A549 (cell line): ENCODE measurements at regions not wholly inside any gene's neighbourhood (a gene's known extent, or its start where the extent isn't known, plus 50 kb on each side); places are given as distances from the start of the nearest gene placed in this dataset.

Experiments
- ATAC-seq, 2 experiments: fragments of 200-7000 bp in 1 of 2; fragments of >200 bp in 1 of 2; cut with Nextera tagmentation in 1 of 2; cut with Tn5 transposase in 1 of 2; 3 replicates each; pipeline versions ENCODE4 v1.8.0 to v1.9.1; 2018 to 2020; ENCODE audit warnings: mild to moderate bottlenecking in 1 of 2, moderate library complexity in 1 of 2
- CTCF ChIA-PET: fragments of 300-600 bp; sonication (Branson Sonifier 250); formaldehyde crosslinking; extraction: SDS; loops from one replicate; lab custom pipeline; 2021; ENCODE audit warnings: antibody characterized with exemption, inconsistent platforms; lab: Yijun Ruan, JAX
- POLR2A ChIA-PET: fragments of 350-600 bp; formaldehyde crosslinking; extraction: SDS; loops from one replicate; lab custom pipeline; 2021; ENCODE audit warnings: antibody characterized with exemption, inconsistent platforms; lab: Yijun Ruan, JAX
- DNase-seq, 2 experiments: peaks; one replicate each; pipeline versions ENCODE4 v3.0.0 to v3.0.0-alpha.2; 2011 to 2016; ENCODE audit warnings: low read depth in 1 of 2, low spot score in 1 of 2
- FAIRE-seq: peaks from 2 replicates; lab custom pipeline; 2011; peaks lifted over from hg19 to GRCh38; lab: Jason Lieb, UNC
- H3K27ac ChIP-seq, 2 experiments: fragments of >200 bp; sonication (Bioruptor Twin); formaldehyde crosslinking; 3 replicates each; pipeline ENCODE4 v1.5.1; 2016 to 2017
- H3K4me1 ChIP-seq: fragments of >200 bp; sonication (Bioruptor Twin); formaldehyde crosslinking; 3 replicates; pipeline ENCODE4 v1.6.1; 2016
- H3K4me2 ChIP-seq: fragments of >200 bp; sonication (Bioruptor Twin); formaldehyde crosslinking; 3 replicates; pipeline ENCODE4 v1.6.1; 2016
- H3K4me3 ChIP-seq: fragments of >200 bp; sonication (Bioruptor Twin); formaldehyde crosslinking; 3 replicates; pipeline ENCODE4 v1.5.1; 2016
- H3K9me3 ChIP-seq: fragments of >200 bp; sonication (Bioruptor Twin); formaldehyde crosslinking; 3 replicates; pipeline ENCODE4 v1.6.1; 2016
- CEBPB ChIP-seq, 2 experiments: fragments of >200 bp in 1 of 2; sonication (Bioruptor Twin) in 1 of 2; formaldehyde crosslinking in 1 of 2; IDR thresholded peaks; 2 replicates each; pipeline ENCODE4 v1.6.1; 2012 to 2016
- E2F6 ChIP-seq: IDR thresholded peaks from 2 replicates; pipeline ENCODE4 v1.6.1; 2012; ENCODE audit warnings: low read depth, borderline replicate concordance
- EP300 ChIP-seq, 2 experiments: fragments of >200 bp; sonication (Bioruptor Twin); formaldehyde crosslinking; IDR thresholded peaks; 2 replicates in 1 of 2; 3 replicates in 1 of 2; pipeline ENCODE4 v1.6.1; 2016 to 2017
- FOSB ChIP-seq: fragments of 250-450 bp; sonication (Bioruptor Pico); IDR thresholded peaks from 2 replicates; pipeline ENCODE4 v1.5.0; 2020; ENCODE audit warnings: mild to moderate bottlenecking, moderate library complexity
- FOSL2 ChIP-seq, 2 experiments: fragments of 450-650 bp in 1 of 2; fragments of >200 bp in 1 of 2; sonication (Bioruptor Twin) in 1 of 2; formaldehyde crosslinking; IDR thresholded peaks; 2 replicates each; pipeline versions ENCODE4 v1.5.0 to v1.6.1; 2016 to 2020; ENCODE audit warnings: mild to moderate bottlenecking in 1 of 2, moderate library complexity in 1 of 2
- HDAC2 ChIP-seq: fragments of 200-600 bp; sonication (generic); IDR thresholded peaks from 2 replicates; pipeline ENCODE4 v1.6.1; 2016
- JUNB ChIP-seq: fragments of >200 bp; sonication (Bioruptor Twin); formaldehyde crosslinking; IDR thresholded peaks from 2 replicates; pipeline ENCODE4 v1.6.1; 2016
- KDM1A ChIP-seq: fragments of 200-600 bp; sonication (generic); IDR thresholded peaks from 2 replicates; pipeline ENCODE4 v1.6.1; 2016; ENCODE audit warnings: low read depth, mild to moderate bottlenecking
- MAX ChIP-seq: IDR thresholded peaks from 2 replicates; pipeline ENCODE4 v1.6.1; 2012
- MYC ChIP-seq: IDR thresholded peaks from 2 replicates; pipeline ENCODE4 v1.6.1; 2012; ENCODE audit warnings: mild to moderate bottlenecking, inconsistent platforms, low read length, improper control_type of control experiment, borderline replicate concordance
- NFE2L2 ChIP-seq: fragments of 150-350 bp; conservative IDR thresholded peaks from 2 replicates; pipeline ENCODE4 v1.6.1; 2014; ENCODE audit warnings: low read length
- NR3C1 ChIP-seq: fragments of >200 bp; sonication (Bioruptor Twin); formaldehyde crosslinking; IDR thresholded peaks from 3 replicates; pipeline ENCODE4 v1.6.1; 2017
- POLR2AphosphoS2 ChIP-seq: conservative IDR thresholded peaks from 2 replicates; pipeline ENCODE4 v1.6.1; 2012; ENCODE audit warnings: low read length, improper control_type of control experiment, inconsistent platforms
- RAD21 ChIP-seq, 2 experiments: fragments of >200 bp in 1 of 2; sonication (Bioruptor Twin) in 1 of 2; formaldehyde crosslinking in 1 of 2; IDR thresholded peaks in 1 of 2; conservative IDR thresholded peaks in 1 of 2; 2 replicates in 1 of 2; 3 replicates in 1 of 2; pipeline ENCODE4 v1.6.1; 2012 to 2018; ENCODE audit warnings: inconsistent platforms in 1 of 2
- REST ChIP-seq: fragments of 200-600 bp; sonication (generic); IDR thresholded peaks from 2 replicates; pipeline ENCODE4 v1.6.1; 2016; ENCODE audit warnings: antibody characterized with exemption, mild to moderate bottlenecking, moderate library complexity
- RFX5 ChIP-seq: fragments of 450-650 bp; IDR thresholded peaks from 2 replicates; pipeline ENCODE4 v1.7.1; 2014; ENCODE audit warnings: antibody characterized with exemption, mild to moderate bottlenecking, moderate library complexity
- RNF2 ChIP-seq: fragments of 200-600 bp; sonication (generic); IDR thresholded peaks from 2 replicates; pipeline ENCODE4 v1.6.1; 2016; ENCODE audit warnings: low read depth, mild to moderate bottlenecking, antibody characterized with exemption, moderate library complexity, borderline replicate concordance
- SREBF2 ChIP-seq: fragments of 450-650 bp; IDR thresholded peaks from 2 replicates; pipeline ENCODE4 v1.6.1; 2014; ENCODE audit warnings: mild to moderate bottlenecking, moderate library complexity
- TFCP2L1 ChIP-seq: fragments of 250-450 bp; sonication (Bioruptor Pico); IDR thresholded peaks from 2 replicates; pipeline ENCODE4 v1.5.0; 2021; ENCODE audit warnings: mild to moderate bottlenecking
- ZFP36 ChIP-seq: fragments of 450-650 bp; IDR thresholded peaks from 2 replicates; pipeline ENCODE4 v1.6.1; 2014; ENCODE audit warnings: borderline replicate concordance; ENCODE audit not compliant: partially characterized antibody
- ZSCAN20 ChIP-seq: fragments of 250-450 bp; sonication (Bioruptor Pico); IDR thresholded peaks from 2 replicates; pipeline ENCODE4 v1.8.0; 2022; ENCODE audit warnings: mild to moderate bottlenecking, moderate library complexity
- WGBS: methylation state at CpG from one replicate; pipeline ENCODE4 v1.1.6; 2017; ENCODE audit errors: missing lambda C conversion rate; 5-methylcytosine and 5-hydroxymethylcytosine counted together
- TF ChIP-seq, protein P1 (sequence below): fragments of 150-350 bp; IDR thresholded peaks from 2 replicates; pipeline ENCODE4 v1.6.1; 2014; ENCODE audit warnings: low read depth, mild to moderate bottlenecking, low read length
- TF ChIP-seq, protein P2 (sequence below): fragments of 450-650 bp; IDR thresholded peaks from 2 replicates; pipeline ENCODE4 v1.6.1; 2014; ENCODE audit warnings: antibody characterized with exemption
- TF ChIP-seq, protein P3 (sequence below): IDR thresholded peaks from 2 replicates; pipeline ENCODE4 v1.6.1; 2012

- no peak for TF ChIP-seq FOSL2 (IDR thresholded peaks at IDR 0.05)
- no peak for TF ChIP-seq FOSL2 (CRISPR knock-in tag; IDR thresholded peaks at IDR 0.05)
- TF ChIP-seq, protein P1, sequence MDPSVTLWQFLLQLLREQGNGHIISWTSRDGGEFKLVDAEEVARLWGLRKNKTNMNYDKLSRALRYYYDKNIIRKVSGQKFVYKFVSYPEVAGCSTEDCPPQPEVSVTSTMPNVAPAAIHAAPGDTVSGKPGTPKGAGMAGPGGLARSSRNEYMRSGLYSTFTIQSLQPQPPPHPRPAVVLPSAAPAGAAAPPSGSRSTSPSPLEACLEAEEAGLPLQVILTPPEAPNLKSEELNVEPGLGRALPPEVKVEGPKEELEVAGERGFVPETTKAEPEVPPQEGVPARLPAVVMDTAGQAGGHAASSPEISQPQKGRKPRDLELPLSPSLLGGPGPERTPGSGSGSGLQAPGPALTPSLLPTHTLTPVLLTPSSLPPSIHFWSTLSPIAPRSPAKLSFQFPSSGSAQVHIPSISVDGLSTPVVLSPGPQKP = no peak
- no peak for TF ChIP-seq CEBPB (IDR thresholded peaks at IDR 0.05)
- no peak for TF ChIP-seq NR3C1
- TF ChIP-seq MYC = no peak
- TF ChIP-seq EP300 (IDR thresholded peaks at IDR 0.05) = no peak
- no peak for TF ChIP-seq E2F6
- TF ChIP-seq, all 56 proteins: peak for 0
- ChIA-PET CTCF (interaction anchor here (0.6 kb wide), 1 partner anchor 47 kb away, joined by 3 read pairs; no protein-coding TSS in a partner anchor), POLR2A (no interaction called here)
- Histone ChIP-seq H3K4me1 (no peaks in the 10 kb centered on the region), H3K4me3 (no peak overlapping the region), H3K27ac (no peak overlapping the region), H3K9me3 (peaks cover 2% of the 10 kb centered on the region; the same call in 1 of the 3 replicates), H3K4me2 (no peak overlapping the region)
- ATAC-seq (no peak), FAIRE-seq (no peak), DNase-seq (no peak)
- 1% methylated on average over 3 of the region's 3 CpGs for WGBS
These were observed 324.1 kb upstream of the CNTN4 start for GRCh38 chr3:1774597-1774996.

DNA sequence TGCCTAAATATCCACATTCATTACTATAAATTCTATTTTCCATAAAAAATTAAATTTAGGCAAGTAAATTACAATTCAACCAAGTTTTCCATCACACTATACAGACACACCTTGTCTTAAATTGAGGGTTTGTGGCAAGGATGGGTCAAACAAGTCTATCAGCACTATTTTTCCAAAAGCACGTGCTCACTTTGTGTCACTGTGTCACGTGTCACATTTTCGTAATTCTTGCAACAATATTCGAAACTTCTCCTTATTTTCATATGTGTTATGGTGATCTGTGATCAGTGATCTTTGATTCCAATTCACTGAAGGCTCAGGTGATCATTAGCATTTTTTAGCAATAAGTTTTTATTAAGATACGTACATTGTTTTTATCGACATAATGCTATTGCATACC lies 323.3 kb upstream of the CNTN4 start:
- no peak for DNase-seq
- TF ChIP-seq HDAC2 = no peak
- no peak for TF ChIP-seq JUNB
- no peak for TF ChIP-seq RNF2
- TF ChIP-seq EP300 (IDR thresholded peaks at IDR 0.05) = no peak
- TF ChIP-seq, protein P2, sequence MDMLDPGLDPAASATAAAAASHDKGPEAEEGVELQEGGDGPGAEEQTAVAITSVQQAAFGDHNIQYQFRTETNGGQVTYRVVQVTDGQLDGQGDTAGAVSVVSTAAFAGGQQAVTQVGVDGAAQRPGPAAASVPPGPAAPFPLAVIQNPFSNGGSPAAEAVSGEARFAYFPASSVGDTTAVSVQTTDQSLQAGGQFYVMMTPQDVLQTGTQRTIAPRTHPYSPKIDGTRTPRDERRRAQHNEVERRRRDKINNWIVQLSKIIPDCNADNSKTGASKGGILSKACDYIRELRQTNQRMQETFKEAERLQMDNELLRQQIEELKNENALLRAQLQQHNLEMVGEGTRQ = peak; percentile 48; the same call in 1 of the 2 replicates
- TF ChIP-seq, protein P1 = no peak
- no peak for TF ChIP-seq NFE2L2
- no peak for TF ChIP-seq CEBPB (IDR thresholded peaks at IDR 0.05)
- Histone ChIP-seq H3K4me3 (no peak overlapping the region), H3K4me2 (no peak overlapping the region), H3K9me3 (peaks cover 2% of the 10 kb centered on the region; the same call in 1 of the 3 replicates), H3K27ac (no peak overlapping the region), H3K4me1 (no peaks in the 10 kb centered on the region)
- FAIRE-seq = no peak
- CTCF ChIA-PET = interaction anchor here (0.6 kb wide), 1 partner anchor 48 kb away, joined by 3 read pairs; no protein-coding TSS in a partner anchor
- no peak for ATAC-seq
- POLR2A ChIA-PET = no interaction called here
- WGBS = 4% methylated on average over 6 of the region's 6 CpGs

DNA sequence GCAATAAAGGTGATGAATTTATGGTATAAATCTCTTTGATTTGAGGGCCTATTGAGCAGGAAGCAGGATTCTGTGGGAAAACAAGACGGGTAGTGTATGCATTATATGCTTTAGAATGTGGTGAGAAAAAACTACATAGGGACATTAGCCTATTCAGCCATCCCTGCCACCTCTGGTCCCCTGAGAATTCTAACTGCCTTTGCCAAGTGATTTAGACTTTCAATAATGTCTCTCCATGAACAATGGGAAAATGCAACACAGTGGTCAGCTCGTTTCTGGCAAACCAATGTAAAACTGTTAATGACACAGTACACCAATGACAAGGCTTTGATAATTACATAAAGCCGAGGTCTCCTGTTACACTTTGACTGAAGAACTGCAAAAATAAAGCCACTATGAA lies 314.7 kb upstream of the CNTN4 start:
- H3K4me1 ChIP-seq = no peaks in the 10 kb centered on the region
- DNase-seq (no peak), FAIRE-seq (no peak), ATAC-seq (no peak)
- no peak overlapping the region for H3K4me2 ChIP-seq
- WGBS = 0% methylated on average over 3 of the region's 3 CpGs
- no peak overlapping the region for H3K27ac ChIP-seq
- ChIA-PET CTCF (no interaction called here), POLR2A (no interaction called here)
- no peak overlapping the region for H3K4me3 ChIP-seq
- H3K9me3 ChIP-seq = no peaks in the 10 kb centered on the region
- TF ChIP-seq ZFP36 (no peak), RAD21 (conservative IDR thresholded peaks at IDR 0.05 in 1 of 2, IDR thresholded peaks at IDR 0.05 in 1 of 2) (no peak), SREBF2 (no peak), NFE2L2 (no peak), FOSB (CRISPR knock-in tag) (no peak), ZSCAN20 (CRISPR knock-in tag) (no peak), POLR2AphosphoS2 (no peak), RFX5 (no peak), KDM1A (no peak), FOSL2 (IDR thresholded peaks at IDR 0.05) (no peak), FOSL2 (CRISPR knock-in tag; IDR thresholded peaks at IDR 0.05) (no peak), E2F6 (no peak), MAX (no peak), REST (no peak), TFCP2L1 (CRISPR knock-in tag) (no peak)
- TF ChIP-seq, protein P3, sequence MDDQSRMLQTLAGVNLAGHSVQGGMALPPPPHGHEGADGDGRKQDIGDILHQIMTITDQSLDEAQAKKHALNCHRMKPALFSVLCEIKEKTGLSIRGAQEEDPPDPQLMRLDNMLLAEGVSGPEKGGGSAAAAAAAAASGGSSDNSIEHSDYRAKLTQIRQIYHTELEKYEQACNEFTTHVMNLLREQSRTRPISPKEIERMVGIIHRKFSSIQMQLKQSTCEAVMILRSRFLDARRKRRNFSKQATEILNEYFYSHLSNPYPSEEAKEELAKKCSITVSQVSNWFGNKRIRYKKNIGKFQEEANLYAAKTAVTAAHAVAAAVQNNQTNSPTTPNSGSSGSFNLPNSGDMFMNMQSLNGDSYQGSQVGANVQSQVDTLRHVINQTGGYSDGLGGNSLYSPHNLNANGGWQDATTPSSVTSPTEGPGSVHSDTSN = no peak
